H9 (cell line): ENCODE measurements at regions not wholly inside any gene's neighbourhood (a gene's known extent, or its start where the extent isn't known, plus 50 kb on each side); places are given as distances from the start of the nearest gene placed in this dataset.

Experiments used
- DNase-seq: peaks from one replicate; pipeline ENCODE4 v3.0.0-alpha.2; 2017
- H2AFZ ChIP-seq: one replicate; pipeline ENCODE4 v1.6.1; 2013; ENCODE audit warnings: mild to moderate bottlenecking, low read length, control low read depth, moderate library complexity
- H2AK5ac ChIP-seq: 2 replicates; pipeline ENCODE4 v1.6.1; 2013; ENCODE audit warnings: low read length, control low read depth, mixed read lengths; ENCODE audit not compliant: insufficient read length
- H2BK120ac ChIP-seq: one replicate; pipeline ENCODE4 v1.6.1; 2013; ENCODE audit warnings: low read depth, mild to moderate bottlenecking, low read length, control low read depth, inconsistent platforms; ENCODE audit not compliant: poor library complexity, severe bottlenecking
- H2BK12ac ChIP-seq: 2 replicates; pipeline ENCODE4 v1.6.1; 2013; ENCODE audit warnings: low read length, control low read depth, mixed read lengths, low read depth; ENCODE audit not compliant: insufficient read length
- H2BK15ac ChIP-seq: 2 replicates; pipeline ENCODE4 v1.6.1; 2013; ENCODE audit warnings: low read depth, low read length, control low read depth
- H2BK20ac ChIP-seq: one replicate; pipeline ENCODE4 v1.6.1; 2013; ENCODE audit warnings: low read depth, mild to moderate bottlenecking, low read length, control low read depth, inconsistent platforms; ENCODE audit not compliant: poor library complexity, severe bottlenecking
- H2BK5ac ChIP-seq: 2 replicates; pipeline ENCODE4 v1.6.1; 2013; ENCODE audit warnings: low read length, control low read depth, mixed read lengths; ENCODE audit not compliant: insufficient read length
- H3K14ac ChIP-seq: 2 replicates; pipeline ENCODE4 v1.6.1; 2013; ENCODE audit warnings: low read length, control low read depth; ENCODE audit not compliant: insufficient read depth
- H3K18ac ChIP-seq: 2 replicates; pipeline ENCODE4 v1.6.1; 2013; ENCODE audit warnings: low read depth, mild to moderate bottlenecking, mixed read lengths, low read length, control low read depth; ENCODE audit not compliant: insufficient read length
- H3K23ac ChIP-seq: 2 replicates; pipeline ENCODE4 v1.6.1; 2013; ENCODE audit warnings: low read length, control low read depth, mixed read lengths, low read depth; ENCODE audit not compliant: insufficient read length
- H3K23me2 ChIP-seq: 2 replicates; pipeline ENCODE4 v1.6.1; 2013; ENCODE audit warnings: low read depth, mild to moderate bottlenecking, mixed read lengths, low read length, control low read depth; ENCODE audit not compliant: insufficient read length, poor library complexity, severe bottlenecking
- H3K27ac ChIP-seq: 2 replicates; pipeline ENCODE4 v1.5.1; 2013; ENCODE audit warnings: low read length, control low read depth, mixed read lengths, low read depth; ENCODE audit not compliant: insufficient read length
- H3K27me3 ChIP-seq: 2 replicates; pipeline ENCODE4 v1.6.1; 2013; ENCODE audit warnings: low read length, control low read depth, inconsistent platforms; ENCODE audit not compliant: insufficient read depth
- H3K4ac ChIP-seq: 2 replicates; pipeline ENCODE4 v1.6.1; 2013; ENCODE audit warnings: low read depth, mild to moderate bottlenecking, control low read depth, inconsistent platforms, low read length, moderate library complexity
- H3K4me1 ChIP-seq: 2 replicates; pipeline ENCODE4 v1.6.1; 2013; ENCODE audit warnings: low read length, control low read depth, inconsistent platforms; ENCODE audit not compliant: insufficient read depth
- H3K4me2 ChIP-seq: 2 replicates; pipeline ENCODE4 v1.6.1; 2013; ENCODE audit warnings: low read length, control low read depth, mixed read lengths; ENCODE audit not compliant: insufficient read length, insufficient read depth
- H3K56ac ChIP-seq: 2 replicates; pipeline ENCODE4 v1.6.1; 2013; ENCODE audit warnings: low read depth, mild to moderate bottlenecking, mixed read lengths, low read length, control low read depth; ENCODE audit not compliant: insufficient read length
- H3K79me1 ChIP-seq: 2 replicates; pipeline ENCODE4 v1.6.1; 2013; ENCODE audit warnings: low read depth, mild to moderate bottlenecking, moderate library complexity, low read length, control low read depth, inconsistent platforms; ENCODE audit not compliant: insufficient read depth, poor library complexity, severe bottlenecking
- H3K79me2 ChIP-seq: 2 replicates; pipeline ENCODE4 v1.6.1; 2013; ENCODE audit warnings: low read length, control low read depth, inconsistent platforms; ENCODE audit not compliant: insufficient read depth
- H3K9ac ChIP-seq: 2 replicates; pipeline ENCODE4 v1.6.1; 2013; ENCODE audit warnings: low read length, control low read depth, mixed read lengths; ENCODE audit not compliant: insufficient read length; ENCODE audit errors: extremely low read depth
- H3K9me3 ChIP-seq: one replicate; pipeline ENCODE4 v1.6.1; 2013; ENCODE audit warnings: low read depth, low read length, inconsistent platforms; ENCODE audit not compliant: control insufficient read depth
- H3T11ph ChIP-seq: one replicate; pipeline ENCODE4 v1.6.1; 2013; ENCODE audit warnings: mild to moderate bottlenecking, low read length, control low read depth, inconsistent platforms
- H4K20me1 ChIP-seq: one replicate; pipeline ENCODE4 v1.6.1; 2013; ENCODE audit not compliant: control insufficient read depth, insufficient read length, insufficient read depth
- H4K5ac ChIP-seq: 2 replicates; pipeline ENCODE4 v1.6.1; 2013; ENCODE audit warnings: low read depth, mild to moderate bottlenecking, mixed read lengths, low read length, control low read depth; ENCODE audit not compliant: insufficient read length
- H4K8ac ChIP-seq: replicated peaks from 2 replicates; pipeline ENCODE4 v1.6.1; 2013; ENCODE audit warnings: low read length, control low read depth, mixed read lengths, low read depth; ENCODE audit not compliant: insufficient read length
- H4K91ac ChIP-seq: 2 replicates; pipeline ENCODE4 v1.6.1; 2013; ENCODE audit warnings: low read depth, mild to moderate bottlenecking, moderate library complexity, mixed read lengths, low read length, control low read depth; ENCODE audit not compliant: insufficient read length
- H3K27ac Mint-ChIP-seq, 3 experiments: 2 replicates in 2 of 3; 3 replicates in 1 of 3; pipeline ENCODE4 v1.8.0; 2020 to 2021; ENCODE audit warnings: mixed read lengths in 3 of 3, mild to moderate bottlenecking in 1 of 3, moderate library complexity in 1 of 3
- H3K27me3 Mint-ChIP-seq: 2 replicates; pipeline ENCODE4 v1.8.0; 2021; ENCODE audit warnings: low read depth, mild to moderate bottlenecking, moderate library complexity, mixed read lengths
- H3K36me3 Mint-ChIP-seq, 3 experiments: 2 replicates in 2 of 3; 3 replicates in 1 of 3; pipeline ENCODE4 v1.8.0; 2020 to 2021; ENCODE audit warnings: low read depth in 3 of 3, mixed read lengths in 3 of 3; ENCODE audit not compliant: insufficient read depth in 1 of 3
- H3K4me1 Mint-ChIP-seq, 2 experiments: 2 replicates each; pipeline ENCODE4 v1.8.0; 2020; ENCODE audit warnings: mixed read lengths in 2 of 2
- H3K4me3 Mint-ChIP-seq, 2 experiments: 2 replicates in 1 of 2; 3 replicates in 1 of 2; pipeline ENCODE4 v1.8.0; 2020 to 2021; ENCODE audit warnings: mild to moderate bottlenecking in 2 of 2, mixed read lengths in 2 of 2, moderate library complexity in 1 of 2
- H3K9me3 Mint-ChIP-seq, 2 experiments: 2 replicates in 1 of 2; 3 replicates in 1 of 2; pipeline ENCODE4 v1.8.0; 2020; ENCODE audit warnings: mild to moderate bottlenecking in 2 of 2, mixed read lengths in 2 of 2, moderate library complexity in 1 of 2
- TF ChIP-seq, protein P1 (sequence below): fragments of 200-600 bp; sonication (generic); conservative IDR thresholded peaks from 3 replicates; pipeline ENCODE4 v1.8.0; 2021; ENCODE audit warnings: antibody characterized with exemption, mild to moderate bottlenecking

DNA sequence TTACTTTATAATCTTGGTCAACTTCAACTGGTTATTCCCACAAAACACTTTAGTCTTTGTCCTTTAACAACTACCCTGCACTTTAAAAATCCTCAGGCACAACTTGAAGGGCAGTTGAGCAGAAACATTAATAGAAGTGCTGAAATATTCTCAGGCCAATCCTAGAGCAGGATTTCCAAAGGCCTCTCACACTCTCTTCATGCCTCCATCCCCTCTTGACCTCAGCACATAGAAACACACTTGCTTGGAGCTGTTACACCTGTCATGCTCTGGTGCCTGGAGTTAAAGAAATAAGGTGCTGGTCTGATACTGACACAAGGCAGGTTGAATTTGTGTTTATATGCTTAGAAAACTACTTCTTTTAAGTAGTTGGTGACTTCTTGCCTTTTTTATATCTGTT is 618.8 kb upstream of the POU3F2 start:
- no peak overlapping the region for H3K4ac ChIP-seq
- no peaks in the 10 kb centered on the region for H3K9me3 ChIP-seq
- no peaks in the 10 kb centered on the region for H3K4me1 ChIP-seq
- no peak overlapping the region for H3T11ph ChIP-seq
- TF ChIP-seq, protein P1, sequence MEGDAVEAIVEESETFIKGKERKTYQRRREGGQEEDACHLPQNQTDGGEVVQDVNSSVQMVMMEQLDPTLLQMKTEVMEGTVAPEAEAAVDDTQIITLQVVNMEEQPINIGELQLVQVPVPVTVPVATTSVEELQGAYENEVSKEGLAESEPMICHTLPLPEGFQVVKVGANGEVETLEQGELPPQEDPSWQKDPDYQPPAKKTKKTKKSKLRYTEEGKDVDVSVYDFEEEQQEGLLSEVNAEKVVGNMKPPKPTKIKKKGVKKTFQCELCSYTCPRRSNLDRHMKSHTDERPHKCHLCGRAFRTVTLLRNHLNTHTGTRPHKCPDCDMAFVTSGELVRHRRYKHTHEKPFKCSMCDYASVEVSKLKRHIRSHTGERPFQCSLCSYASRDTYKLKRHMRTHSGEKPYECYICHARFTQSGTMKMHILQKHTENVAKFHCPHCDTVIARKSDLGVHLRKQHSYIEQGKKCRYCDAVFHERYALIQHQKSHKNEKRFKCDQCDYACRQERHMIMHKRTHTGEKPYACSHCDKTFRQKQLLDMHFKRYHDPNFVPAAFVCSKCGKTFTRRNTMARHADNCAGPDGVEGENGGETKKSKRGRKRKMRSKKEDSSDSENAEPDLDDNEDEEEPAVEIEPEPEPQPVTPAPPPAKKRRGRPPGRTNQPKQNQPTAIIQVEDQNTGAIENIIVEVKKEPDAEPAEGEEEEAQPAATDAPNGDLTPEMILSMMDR: no peak
- no peak overlapping the region for H4K5ac ChIP-seq
- no peak overlapping the region for H2BK15ac ChIP-seq
- H3K36me3 Mint-ChIP-seq: no peaks in the 10 kb centered on the region
- no peaks in the 10 kb centered on the region for H3K27me3 ChIP-seq
- H3K56ac ChIP-seq: no peak overlapping the region
- H2AFZ ChIP-seq: no peak overlapping the region
- H3K14ac ChIP-seq: no peak overlapping the region
- no peak overlapping the region for H3K4me2 ChIP-seq
- no peak overlapping the region for H3K27ac Mint-ChIP-seq
- no peaks in the 10 kb centered on the region; the same call in 1 of the 2 replicates for H3K27me3 Mint-ChIP-seq
- no peaks in the 10 kb centered on the region for H4K20me1 ChIP-seq
- no peak overlapping the region for H3K23ac ChIP-seq
- no peak overlapping the region for H2AK5ac ChIP-seq
- no peak overlapping the region for H3K4me3 Mint-ChIP-seq
- H3K27ac ChIP-seq: no peak overlapping the region
- H3K9me3 Mint-ChIP-seq: no peaks in the 10 kb centered on the region
- no peaks in the 10 kb centered on the region for H3K4me1 Mint-ChIP-seq
- no peak overlapping the region for H2BK120ac ChIP-seq
- no peak overlapping the region for H3K9ac ChIP-seq
- no peak overlapping the region for H2BK5ac ChIP-seq
- H3K23me2 ChIP-seq: no peaks in the 10 kb centered on the region
- no peaks in the 10 kb centered on the region for H3K79me1 ChIP-seq
- no peak overlapping the region for H4K91ac ChIP-seq
- no peak overlapping the region for H2BK12ac ChIP-seq
- H3K18ac ChIP-seq: no peak overlapping the region
- no peak overlapping the region for H4K8ac ChIP-seq
- H2BK20ac ChIP-seq: no peak overlapping the region
- DNase-seq: no peak
- no peaks in the 10 kb centered on the region for H3K79me2 ChIP-seq
